B cell (primary cell): ENCODE measurements at regions not wholly inside any gene's neighbourhood (a gene's known extent, or its start where the extent isn't known, plus 50 kb on each side); places are given as distances from the start of the nearest gene placed in this dataset.

ENCODE experiments used
- CTCF ChIP-seq: fragments of 200-600 bp; IDR thresholded peaks from one replicate; pipeline ENCODE4 v1.8.0; 2022; ENCODE audit warnings: antibody characterized with exemption, mild to moderate bottlenecking
- EZH2 ChIP-seq: IDR thresholded peaks from 2 replicates; pipeline ENCODE4 v1.6.1; 2012; ENCODE audit warnings: borderline replicate concordance, low read depth, mild to moderate bottlenecking, moderate library complexity, low read length; ENCODE audit not compliant: insufficient read depth, poor library complexity, severe bottlenecking

GRCh38 chr2:52017646-52018235 is 985.8 kb upstream of the NRXN1 start:
- no peak for TF ChIP-seq CTCF
- TF ChIP-seq EZH2: no peak
